ENCODE measurements at regions not wholly inside any gene's neighbourhood (a gene's known extent, or its start where the extent isn't known, plus 50 kb on each side); places are given as distances from the start of the nearest gene placed in this dataset.

DNA sequence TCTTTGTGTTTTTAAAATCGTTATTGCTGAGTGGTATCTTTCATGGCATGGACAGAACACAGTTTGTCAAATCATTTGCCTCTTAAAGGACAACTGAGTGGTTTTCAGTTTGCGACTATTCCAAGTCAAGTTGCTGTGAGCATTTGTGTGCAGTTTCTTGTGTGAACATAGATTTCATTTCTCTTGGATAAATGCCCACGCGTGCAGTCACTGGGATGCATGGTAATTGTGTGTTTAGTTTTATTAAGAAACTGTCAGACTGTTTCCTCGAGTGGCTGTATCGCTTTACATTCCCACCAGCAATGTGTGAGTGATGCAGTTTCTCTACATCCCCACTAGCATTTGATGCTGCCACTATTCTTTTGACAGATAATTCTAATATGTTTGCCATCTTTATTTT lies 154.0 kb upstream of the ARL4C start:
- no peak for TF ChIP-seq EZH2phosphoT487 (IDR thresholded peaks at IDR 0.05; ENCODE audit: borderline replicate concordance)
- TF ChIP-seq, protein P1, sequence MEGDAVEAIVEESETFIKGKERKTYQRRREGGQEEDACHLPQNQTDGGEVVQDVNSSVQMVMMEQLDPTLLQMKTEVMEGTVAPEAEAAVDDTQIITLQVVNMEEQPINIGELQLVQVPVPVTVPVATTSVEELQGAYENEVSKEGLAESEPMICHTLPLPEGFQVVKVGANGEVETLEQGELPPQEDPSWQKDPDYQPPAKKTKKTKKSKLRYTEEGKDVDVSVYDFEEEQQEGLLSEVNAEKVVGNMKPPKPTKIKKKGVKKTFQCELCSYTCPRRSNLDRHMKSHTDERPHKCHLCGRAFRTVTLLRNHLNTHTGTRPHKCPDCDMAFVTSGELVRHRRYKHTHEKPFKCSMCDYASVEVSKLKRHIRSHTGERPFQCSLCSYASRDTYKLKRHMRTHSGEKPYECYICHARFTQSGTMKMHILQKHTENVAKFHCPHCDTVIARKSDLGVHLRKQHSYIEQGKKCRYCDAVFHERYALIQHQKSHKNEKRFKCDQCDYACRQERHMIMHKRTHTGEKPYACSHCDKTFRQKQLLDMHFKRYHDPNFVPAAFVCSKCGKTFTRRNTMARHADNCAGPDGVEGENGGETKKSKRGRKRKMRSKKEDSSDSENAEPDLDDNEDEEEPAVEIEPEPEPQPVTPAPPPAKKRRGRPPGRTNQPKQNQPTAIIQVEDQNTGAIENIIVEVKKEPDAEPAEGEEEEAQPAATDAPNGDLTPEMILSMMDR (conservative IDR thresholded peaks at IDR 0.05; ENCODE audit: low read length), result no peak

DNA sequence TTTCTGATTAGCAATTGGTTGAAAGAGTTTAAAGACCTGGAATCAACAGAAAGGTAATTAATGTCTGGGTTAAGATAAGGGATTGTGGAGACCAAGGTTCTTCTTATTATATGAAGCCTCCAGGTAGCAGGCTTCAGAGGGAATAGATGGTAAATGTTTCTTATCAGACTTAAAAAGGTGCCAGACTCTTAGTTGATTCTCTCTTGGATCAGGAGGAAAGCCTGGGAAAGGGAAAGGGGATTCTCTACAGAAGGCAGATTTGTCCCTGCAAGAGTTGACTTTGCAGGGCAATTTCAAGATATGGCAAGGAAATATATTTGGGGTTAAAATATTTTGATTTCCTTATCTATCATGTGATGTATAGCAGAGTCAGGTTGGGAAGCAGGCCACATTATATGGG lies 153.1 kb upstream of the ARL4C start:
- Histone ChIP-seq H3K79me2 (ENCODE audit: insufficient read depth, low read length) (no peaks in the 10 kb centered on the region), H3F3A (ENCODE audit: low read depth) (no peaks in the 10 kb centered on the region), H3K9ac (ENCODE audit: low read depth, low read length, poor library complexity, severe bottlenecking) (no peak overlapping the region), H3K9me3 (ENCODE audit: insufficient read depth, low read depth, low read length) (no peaks in the 10 kb centered on the region), H3K4me2 (ENCODE audit: low read depth, low read length, poor library complexity, severe bottlenecking) (no peak overlapping the region), H3K9me2 (replicated peaks; ENCODE audit: low read depth, low read length) (no peaks in the 10 kb centered on the region), H3K4me3 (ENCODE audit: low read length, poor library complexity, severe bottlenecking) (no peak overlapping the region), H2AFZ (ENCODE audit: low read length) (no peak overlapping the region), H3K36me3 (ENCODE audit: insufficient read depth, low read length) (no peaks in the 10 kb centered on the region), H3K4me1 (ENCODE audit: insufficient read depth, low read length, poor library complexity, severe bottlenecking) (no peaks in the 10 kb centered on the region), H4K20me1 (ENCODE audit: insufficient read depth, low read length, poor library complexity, severe bottlenecking) (no peaks in the 10 kb centered on the region), H3K27me3 (ENCODE audit: insufficient read depth, low read length, poor library complexity, severe bottlenecking) (no peaks in the 10 kb centered on the region)
- TF ChIP-seq EZH2phosphoT487 (IDR thresholded peaks at IDR 0.05; ENCODE audit: borderline replicate concordance), result no peak
- TF ChIP-seq, protein P1 (conservative IDR thresholded peaks at IDR 0.05; ENCODE audit: low read length), result no peak

More for the DNA sequence above, 154.0 kb upstream of the ARL4C start:
- Histone ChIP-seq H3K79me2 (ENCODE audit: insufficient read depth, low read length) (no peaks in the 10 kb centered on the region), H3K36me3 (ENCODE audit: insufficient read depth, low read length) (no peaks in the 10 kb centered on the region), H3K27me3 (ENCODE audit: insufficient read depth, low read length, poor library complexity, severe bottlenecking) (no peaks in the 10 kb centered on the region), H3F3A (ENCODE audit: low read depth) (no peaks in the 10 kb centered on the region), H3K9ac (ENCODE audit: low read depth, low read length, poor library complexity, severe bottlenecking) (no peak overlapping the region), H4K20me1 (ENCODE audit: insufficient read depth, low read length, poor library complexity, severe bottlenecking) (no peaks in the 10 kb centered on the region), H2AFZ (ENCODE audit: low read length) (no peak overlapping the region), H3K9me3 (ENCODE audit: insufficient read depth, low read depth, low read length) (no peaks in the 10 kb centered on the region), H3K4me1 (ENCODE audit: insufficient read depth, low read length, poor library complexity, severe bottlenecking) (no peaks in the 10 kb centered on the region), H3K9me2 (replicated peaks; ENCODE audit: low read depth, low read length) (no peaks in the 10 kb centered on the region), H3K4me2 (ENCODE audit: low read depth, low read length, poor library complexity, severe bottlenecking) (no peak overlapping the region), H3K4me3 (ENCODE audit: low read length, poor library complexity, severe bottlenecking) (no peak overlapping the region)

DNA sequence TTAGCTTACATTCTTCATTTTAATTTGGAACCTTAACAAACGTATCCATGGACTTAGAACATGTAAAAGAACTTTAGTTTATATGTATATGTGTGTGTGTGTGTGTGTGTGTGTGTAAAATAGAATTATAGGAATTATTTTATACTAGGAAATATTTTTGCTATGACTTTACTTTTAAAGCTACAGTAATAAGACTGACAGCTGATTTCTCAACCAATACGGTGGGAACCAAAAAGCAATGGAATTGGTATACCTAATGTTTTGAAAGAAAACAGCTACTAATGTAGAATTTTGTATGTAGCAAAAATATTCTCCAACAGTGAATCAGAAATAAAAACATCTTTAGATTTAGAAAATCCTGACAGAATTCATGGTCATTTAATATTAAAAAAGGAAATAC lies 146.5 kb upstream of the ARL4C start:
- Histone ChIP-seq H3K4me1 (ENCODE audit: insufficient read depth, low read length, poor library complexity, severe bottlenecking) (no peaks in the 10 kb centered on the region), H2AFZ (ENCODE audit: low read length) (no peak overlapping the region), H3K4me3 (ENCODE audit: low read length, poor library complexity, severe bottlenecking) (no peak overlapping the region), H3K9ac (ENCODE audit: low read depth, low read length, poor library complexity, severe bottlenecking) (no peak overlapping the region), H3K4me2 (ENCODE audit: low read depth, low read length, poor library complexity, severe bottlenecking) (no peak overlapping the region), H3K79me2 (ENCODE audit: insufficient read depth, low read length) (no peaks in the 10 kb centered on the region), H3K36me3 (ENCODE audit: insufficient read depth, low read length) (no peaks in the 10 kb centered on the region), H3K9me2 (replicated peaks; ENCODE audit: low read depth, low read length) (no peaks in the 10 kb centered on the region), H3K27me3 (ENCODE audit: insufficient read depth, low read length, poor library complexity, severe bottlenecking) (no peaks in the 10 kb centered on the region), H3F3A (ENCODE audit: low read depth) (no peaks in the 10 kb centered on the region), H4K20me1 (ENCODE audit: insufficient read depth, low read length, poor library complexity, severe bottlenecking) (no peaks in the 10 kb centered on the region), H3K9me3 (ENCODE audit: insufficient read depth, low read depth, low read length) (peaks cover 5% of the 10 kb centered on the region; the same call in 1 of the 2 replicates)
- TF ChIP-seq, protein P1 (conservative IDR thresholded peaks at IDR 0.05; ENCODE audit: low read length), result no peak
- no peak for TF ChIP-seq EZH2phosphoT487 (IDR thresholded peaks at IDR 0.05; ENCODE audit: borderline replicate concordance)

Data from Loucy (cell line).